WTC11 (cell line): ENCODE measurements at regions not wholly inside any gene's neighbourhood (a gene's known extent, or its start where the extent isn't known, plus 50 kb on each side); places are given as distances from the start of the nearest gene placed in this dataset.

Source experiments
- ATAC-seq: fragments of 200-7000 bp; cut with Tn5 transposase; 2 replicates; pipeline ENCODE4 v1.10.0; 2021; ENCODE audit warnings: mild to moderate bottlenecking, moderate library complexity
- CTCF ChIA-PET: fragments of 300-600 bp; sonication (Branson Sonifier 250); formaldehyde crosslinking; loops from one replicate; lab custom pipeline; 2021; ENCODE audit warnings: antibody characterized with exemption; lab: Charles Lee
- POLR2A ChIA-PET: fragments of 350-600 bp; sonication (Branson Sonifier 250); formaldehyde crosslinking; loops from one replicate; lab custom pipeline; 2021; ENCODE audit warnings: antibody characterized with exemption; lab: Charles Lee
- DNase-seq: peaks from one replicate; pipeline ENCODE4 v3.0.0; 2021; ENCODE audit warnings: low spot score
- H3K27ac Mint-ChIP-seq: 2 replicates; pipeline ENCODE4 v1.8.0; 2021; ENCODE audit warnings: mixed read lengths
- H3K27me3 Mint-ChIP-seq: 2 replicates; pipeline ENCODE4 v1.8.0; 2021; ENCODE audit warnings: low read depth, mild to moderate bottlenecking, moderate library complexity, mixed read lengths
- H3K36me3 Mint-ChIP-seq: 2 replicates; pipeline ENCODE4 v1.8.0; 2021; ENCODE audit warnings: mixed read lengths
- H3K4me1 Mint-ChIP-seq: 2 replicates; pipeline ENCODE4 v1.8.0; 2022; ENCODE audit warnings: mixed read lengths
- H3K4me3 Mint-ChIP-seq: 2 replicates; pipeline ENCODE4 v1.8.0; 2021; ENCODE audit warnings: mild to moderate bottlenecking, moderate library complexity, mixed read lengths
- H3K9me3 Mint-ChIP-seq: 2 replicates; pipeline ENCODE4 v1.8.0; 2021; ENCODE audit warnings: mixed read lengths
- CTCF ChIP-seq: fragments of 200-600 bp; IDR thresholded peaks from 2 replicates; pipeline ENCODE4 v1.8.0; 2022; ENCODE audit warnings: antibody characterized with exemption
- EMX1 ChIP-seq: fragments of 250-450 bp; sonication (Bioruptor Pico); IDR thresholded peaks from 2 replicates; pipeline ENCODE4 v1.8.0; 2021; ENCODE audit warnings: mild to moderate bottlenecking
- FOXP1 ChIP-seq: sonication (generic); formaldehyde crosslinking; IDR thresholded peaks from 2 replicates; pipeline ENCODE4 v1.8.0; 2022; ENCODE audit warnings: missing genetic modification reagents, mild to moderate bottlenecking, moderate library complexity, borderline replicate concordance
- FOXP4 ChIP-seq: sonication (generic); formaldehyde crosslinking; IDR thresholded peaks from 2 replicates; pipeline ENCODE4 v1.8.0; 2022; ENCODE audit warnings: mild to moderate bottlenecking, missing genetic modification reagents
- GRHL2 ChIP-seq: fragments of 250-450 bp; sonication (Bioruptor Pico); IDR thresholded peaks from 2 replicates; pipeline ENCODE4 v1.8.0; 2022; ENCODE audit warnings: mild to moderate bottlenecking, moderate library complexity; ENCODE audit not compliant: insufficient replicate concordance, severe bottlenecking
- IRF2 ChIP-seq: sonication (generic); formaldehyde crosslinking; IDR thresholded peaks from 2 replicates; pipeline ENCODE4 v1.8.0; 2022; ENCODE audit warnings: low read depth, missing genetic modification reagents, borderline replicate concordance
- JAZF1 ChIP-seq: fragments of 250-450 bp; sonication (Bioruptor Pico); IDR thresholded peaks from 2 replicates; pipeline ENCODE4 v1.9.0; 2021; ENCODE audit warnings: moderate library complexity, mild to moderate bottlenecking, inconsistent platforms
- MAX ChIP-seq: sonication (generic); formaldehyde crosslinking; IDR thresholded peaks from 2 replicates; pipeline ENCODE4 v1.8.0; 2022; ENCODE audit warnings: mild to moderate bottlenecking, missing genetic modification reagents
- MXD4 ChIP-seq: fragments of 250-450 bp; sonication (Bioruptor Pico); IDR thresholded peaks from 2 replicates; pipeline ENCODE4 v1.8.0; 2021; ENCODE audit warnings: mild to moderate bottlenecking, moderate library complexity, borderline replicate concordance
- NFATC4 ChIP-seq: fragments of 250-450 bp; sonication (Bioruptor Pico); IDR thresholded peaks from 2 replicates; pipeline ENCODE4 v1.9.0; 2021; ENCODE audit warnings: mild to moderate bottlenecking
- NFE2L1 ChIP-seq: sonication (generic); formaldehyde crosslinking; IDR thresholded peaks from 2 replicates; pipeline ENCODE4 v1.8.1; 2023; ENCODE audit warnings: missing genetic modification reagents
- OVOL2 ChIP-seq: fragments of 250-450 bp; sonication (Bioruptor Pico); IDR thresholded peaks from 2 replicates; pipeline ENCODE4 v1.9.0; 2021; ENCODE audit warnings: mild to moderate bottlenecking, borderline replicate concordance
- PREB ChIP-seq: sonication (generic); formaldehyde crosslinking; IDR thresholded peaks from 2 replicates; pipeline ENCODE4 v1.8.1; 2022; ENCODE audit warnings: mild to moderate bottlenecking, missing genetic modification reagents, moderate library complexity, borderline replicate concordance
- SMAD3 ChIP-seq: sonication (generic); formaldehyde crosslinking; IDR thresholded peaks from 2 replicates; pipeline ENCODE4 v1.8.0; 2022; ENCODE audit warnings: missing genetic modification reagents, mild to moderate bottlenecking, borderline replicate concordance
- SMAD4 ChIP-seq: sonication (generic); formaldehyde crosslinking; IDR thresholded peaks from 2 replicates; pipeline ENCODE4 v1.8.0; 2022; ENCODE audit warnings: mild to moderate bottlenecking, missing genetic modification reagents
- SOX15 ChIP-seq: fragments of 250-450 bp; sonication (Bioruptor Pico); IDR thresholded peaks from 2 replicates; pipeline ENCODE4 v1.9.0; 2021; ENCODE audit warnings: mild to moderate bottlenecking
- TEAD1 ChIP-seq: sonication (generic); formaldehyde crosslinking; IDR thresholded peaks from 2 replicates; pipeline ENCODE4 v1.8.0; 2022; ENCODE audit warnings: mild to moderate bottlenecking, missing genetic modification reagents
- TP53 ChIP-seq: sonication (generic); formaldehyde crosslinking; IDR thresholded peaks from 2 replicates; pipeline ENCODE4 v1.8.1; 2023; ENCODE audit warnings: mild to moderate bottlenecking, missing genetic modification reagents
- USF2 ChIP-seq: sonication (generic); formaldehyde crosslinking; IDR thresholded peaks from 2 replicates; pipeline ENCODE4 v1.8.1; 2023; ENCODE audit warnings: mild to moderate bottlenecking, missing genetic modification reagents, moderate library complexity
- ZBTB21 ChIP-seq: sonication (generic); formaldehyde crosslinking; IDR thresholded peaks from 2 replicates; pipeline ENCODE4 v1.8.1; 2023; ENCODE audit warnings: mild to moderate bottlenecking, missing genetic modification reagents, borderline replicate concordance
- ZNF138 ChIP-seq: sonication (generic); formaldehyde crosslinking; conservative IDR thresholded peaks from 2 replicates; pipeline ENCODE4 v1.8.1; 2022; ENCODE audit warnings: mild to moderate bottlenecking, moderate library complexity, missing genetic modification reagents
- ZNF263 ChIP-seq: sonication (generic); formaldehyde crosslinking; IDR thresholded peaks from 2 replicates; pipeline ENCODE4 v1.8.1; 2022; ENCODE audit warnings: low read depth, mild to moderate bottlenecking, moderate library complexity, missing genetic modification reagents
- ZNF281 ChIP-seq: sonication (generic); formaldehyde crosslinking; IDR thresholded peaks from 2 replicates; pipeline ENCODE4 v1.8.0; 2023; ENCODE audit warnings: mild to moderate bottlenecking, missing genetic modification reagents

- H3K36me3 Mint-ChIP-seq: peaks cover 22% of the 10 kb centered on the region
- H3K27ac Mint-ChIP-seq: no peak overlapping the region
- H3K9me3 Mint-ChIP-seq: peaks cover 45% of the 10 kb centered on the region
- ChIA-PET CTCF (no interaction called here), POLR2A (no interaction called here)
- H3K4me1 Mint-ChIP-seq: peaks cover 55% of the 10 kb centered on the region
- TF ChIP-seq SMAD4 (no peak), JAZF1 (CRISPR knock-in tag) (no peak), FOXP1 (CRISPR knock-in tag) (no peak), ZBTB21 (CRISPR knock-in tag) (no peak), USF2 (CRISPR knock-in tag) (no peak)
- DNase-seq (no peak), ATAC-seq (no peak)
- H3K27me3 Mint-ChIP-seq: peaks cover 33% of the 10 kb centered on the region
- no peak overlapping the region for H3K4me3 Mint-ChIP-seq
Observed at GRCh38 chr6:4506223-4506622, 270.0 kb upstream of the CDYL start.

GRCh38 chr6:4504700-4505099 is 271.5 kb upstream of the CDYL start:
- H3K27me3 Mint-ChIP-seq: peaks cover 23% of the 10 kb centered on the region
- TF ChIP-seq NFATC4 (no peak), OVOL2 (CRISPR knock-in tag) (no peak), MXD4 (CRISPR knock-in tag) (no peak), SOX15 (CRISPR knock-in tag) (no peak), ZNF138 (CRISPR knock-in tag) (no peak), SMAD3 (CRISPR knock-in tag) (no peak), FOXP1 (CRISPR knock-in tag) (no peak), IRF2 (CRISPR knock-in tag) (no peak), GRHL2 (no peak), TEAD1 (CRISPR knock-in tag) (no peak), ZNF263 (CRISPR knock-in tag) (no peak), JAZF1 (CRISPR knock-in tag) (no peak), NFE2L1 (CRISPR knock-in tag) (no peak), PREB (CRISPR knock-in tag) (no peak), FOXP4 (no peak), EMX1 (CRISPR knock-in tag) (no peak), TP53 (CRISPR knock-in tag) (no peak), CTCF (no peak), ZNF281 (no peak), MAX (CRISPR knock-in tag) (no peak)

More at GRCh38 chr6:4504700-4505099, 271.5 kb upstream of the CDYL start:
- ChIA-PET CTCF (interaction anchor here (1.0 to 1.2 kb wide), 2 partner anchors 185 to 453 kb away, joined by 3 to 4 read pairs; no protein-coding TSS in a partner anchor), POLR2A (interaction anchor here (0.9 kb wide), 1 partner anchor 470 kb away, joined by 3 read pairs; no protein-coding TSS in a partner anchor)
- DNase-seq: no peak
- Mint-ChIP-seq H3K4me3 (no peak overlapping the region), H3K9me3 (peaks cover 47% of the 10 kb centered on the region), H3K36me3 (peaks cover 22% of the 10 kb centered on the region), H3K27ac (no peak overlapping the region), H3K4me1 (peaks cover 55% of the 10 kb centered on the region)
- ATAC-seq: no peak
